GM19328 (cell line): ENCODE measurements at regions not wholly inside any gene's neighbourhood (a gene's known extent, or its start where the extent isn't known, plus 50 kb on each side); places are given as distances from the start of the nearest gene placed in this dataset.

ENCODE experiments used
- ATAC-seq: cut with Tn5 transposase; IDR thresholded peaks from one replicate; pipeline ENCODE4 v1.9.1; 2021; ENCODE audit warnings: mild to moderate bottlenecking, moderate library complexity; ENCODE audit not compliant: unreplicated experiment

- ATAC-seq: no peak
Observed at GRCh38 chr22:49147617-49148175, 680.0 kb downstream of the BRD1 start.

GRCh38 chr22:49147171-49147570 is 680.5 kb downstream of the BRD1 start:
- no peak for ATAC-seq

GRCh38 chr22:49146511-49146910 is 681.2 kb downstream of the BRD1 start:
- no peak for ATAC-seq

- ATAC-seq: no peak
Observed at GRCh38 chr22:49143812-49144211, 683.9 kb downstream of the BRD1 start.

- ATAC-seq: no peak
Observed at GRCh38 chr22:49142891-49143290, 684.8 kb downstream of the BRD1 start.

GRCh38 chr22:49142296-49142695 is 685.4 kb downstream of the BRD1 start:
- ATAC-seq: no peak

- ATAC-seq: no peak
Observed at GRCh38 chr22:49141761-49142160, 685.9 kb downstream of the BRD1 start.

GRCh38 chr22:49140911-49141665 is 686.6 kb downstream of the BRD1 start:
- no peak for ATAC-seq

GRCh38 chr22:49139492-49140151 is 688.1 kb downstream of the BRD1 start:
- ATAC-seq: no peak

- no peak for ATAC-seq
Observed at GRCh38 chr22:49138250-49138790, 689.4 kb downstream of the BRD1 start.

- no peak for ATAC-seq
Observed at GRCh38 chr22:49137206-49137840, 690.4 kb downstream of the BRD1 start.

- ATAC-seq: no peak
Observed at GRCh38 chr22:49136816-49137180, 690.9 kb downstream of the BRD1 start.

- ATAC-seq: no peak
Observed at GRCh38 chr22:49136041-49136815, 691.4 kb downstream of the BRD1 start.

- no peak for ATAC-seq
Observed at GRCh38 chr22:49134076-49134475, 693.6 kb downstream of the BRD1 start.

- ATAC-seq: no peak
Observed at GRCh38 chr22:49133541-49133940, 694.1 kb downstream of the BRD1 start.

- no peak for ATAC-seq
Observed at GRCh38 chr22:49132009-49132408, 695.7 kb downstream of the BRD1 start.

GRCh38 chr22:49129736-49130135 is 697.9 kb downstream of the BRD1 start:
- no peak for ATAC-seq

GRCh38 chr22:49128874-49129273 is 698.8 kb downstream of the BRD1 start:
- ATAC-seq: no peak

GRCh38 chr22:49124608-49125007 is 703.1 kb downstream of the BRD1 start:
- ATAC-seq: no peak

GRCh38 chr22:49123621-49124192 is 704.0 kb downstream of the BRD1 start:
- ATAC-seq: no peak
